Panc1 (cell line): ENCODE measurements at regions not wholly inside any gene's neighbourhood (a gene's known extent, or its start where the extent isn't known, plus 50 kb on each side); places are given as distances from the start of the nearest gene placed in this dataset.

ENCODE experiments used
- ATAC-seq: fragments of 200-7000 bp; cut with Tn5 transposase; 2 replicates; pipeline ENCODE4 v1.9.1; 2020; ENCODE audit warnings: mild to moderate bottlenecking, moderate library complexity
- BruUV-seq: library from RNA; stranded (reverse); fragments of 400-500 nt; replicated peaks from 2 replicates; lab custom pipeline; 2021; lab: Mats Ljungman, UMichigan
- CTCF ChIA-PET: fragments of 300-600 bp; sonication (Branson Sonifier 250); formaldehyde crosslinking; loops from one replicate; lab custom pipeline; 2022; ENCODE audit warnings: antibody characterized with exemption; lab: Charles Lee
- POLR2A ChIA-PET: fragments of 300-600 bp; sonication (Branson Sonifier 250); formaldehyde crosslinking; loops from one replicate; lab custom pipeline; 2022; ENCODE audit warnings: antibody characterized with exemption; lab: Charles Lee
- DNase-seq: peaks from one replicate; pipeline ENCODE4 v3.0.0-alpha.2; 2010; ENCODE audit warnings: low read depth, low spot score
- H3K27ac ChIP-seq: 2 replicates; pipeline ENCODE4 v1.5.1; 2011; ENCODE audit warnings: mild to moderate bottlenecking, low read length, inconsistent platforms
- H3K27me3 ChIP-seq: fragments of 200-500 bp; sonication (Bioruptor generic); 2 replicates; pipeline ENCODE4 v1.6.0; 2014; ENCODE audit warnings: low read length, inconsistent platforms; ENCODE audit not compliant: control insufficient read depth, insufficient read depth
- H3K36me3 ChIP-seq: fragments of 200-500 bp; sonication (Bioruptor generic); 2 replicates; pipeline ENCODE4 v1.5.1; 2014; ENCODE audit warnings: inconsistent platforms, mild to moderate bottlenecking, low read length, moderate library complexity; ENCODE audit not compliant: control insufficient read depth, insufficient read depth
- H3K4me1 ChIP-seq: 2 replicates; pipeline ENCODE4 v1.5.1; 2011; ENCODE audit warnings: inconsistent platforms, mild to moderate bottlenecking, low read length, moderate library complexity; ENCODE audit not compliant: control insufficient read depth, insufficient read depth
- H3K4me3 ChIP-seq, 2 experiments: 2 replicates each; pipeline ENCODE4 v1.5.1; 2011 to 2012; ENCODE audit warnings: low read depth in 2 of 2, low read length in 2 of 2, mild to moderate bottlenecking in 2 of 2, inconsistent platforms in 1 of 2, moderate library complexity in 1 of 2
- H3K9me3 ChIP-seq: fragments of 200-500 bp; sonication (Bioruptor generic); 2 replicates; pipeline ENCODE4 v1.5.1; 2014; ENCODE audit warnings: low read depth, mild to moderate bottlenecking, inconsistent platforms, low read length, moderate library complexity; ENCODE audit not compliant: control insufficient read depth, insufficient read depth
- CTCF ChIP-seq: fragments of 450-650 bp; IDR thresholded peaks from 2 replicates; pipeline ENCODE4 v1.5.1; 2017; ENCODE audit warnings: mild to moderate bottlenecking
- POLR2AphosphoS5 ChIP-seq: IDR thresholded peaks from 2 replicates; pipeline ENCODE4 v1.6.1; 2012; ENCODE audit warnings: mild to moderate bottlenecking, low read depth, low read length, moderate library complexity
- SIN3A ChIP-seq: IDR thresholded peaks from 2 replicates; pipeline ENCODE4 v1.6.1; 2012; ENCODE audit warnings: low read depth, mild to moderate bottlenecking, low read length, moderate library complexity, borderline replicate concordance; ENCODE audit not compliant: insufficient read depth
- TCF7L2 ChIP-seq: IDR thresholded peaks from 2 replicates; pipeline ENCODE4 v1.6.1; 2011; ENCODE audit warnings: mild to moderate bottlenecking, low read depth, low read length, inconsistent platforms
- in situ Hi-C: cut with HindIII; loops from 2 replicates; pipeline ENCODE4 v1.10.0; 2016; ENCODE audit warnings: low sequenced_read_pairs, low pct_unique_long_range_greater_than_20kb
- intact Hi-C: fragments of 100-400 bp; cut with micrococcal nuclease; formaldehyde crosslinking; loops from one replicate; pipeline ENCODE4 v1.10.0; 2022; ENCODE audit not compliant: unreplicated experiment
- TF ChIP-seq, protein P1 (sequence below), 2 experiments: IDR thresholded peaks; 2 replicates each; pipeline ENCODE4 v1.6.1; 2011 to 2012; ENCODE audit warnings: low read depth in 2 of 2, control low read depth in 1 of 2, low read length in 1 of 2, mild to moderate bottlenecking in 1 of 2, moderate library complexity in 1 of 2; ENCODE audit not compliant: insufficient read depth in 1 of 2

DNA sequence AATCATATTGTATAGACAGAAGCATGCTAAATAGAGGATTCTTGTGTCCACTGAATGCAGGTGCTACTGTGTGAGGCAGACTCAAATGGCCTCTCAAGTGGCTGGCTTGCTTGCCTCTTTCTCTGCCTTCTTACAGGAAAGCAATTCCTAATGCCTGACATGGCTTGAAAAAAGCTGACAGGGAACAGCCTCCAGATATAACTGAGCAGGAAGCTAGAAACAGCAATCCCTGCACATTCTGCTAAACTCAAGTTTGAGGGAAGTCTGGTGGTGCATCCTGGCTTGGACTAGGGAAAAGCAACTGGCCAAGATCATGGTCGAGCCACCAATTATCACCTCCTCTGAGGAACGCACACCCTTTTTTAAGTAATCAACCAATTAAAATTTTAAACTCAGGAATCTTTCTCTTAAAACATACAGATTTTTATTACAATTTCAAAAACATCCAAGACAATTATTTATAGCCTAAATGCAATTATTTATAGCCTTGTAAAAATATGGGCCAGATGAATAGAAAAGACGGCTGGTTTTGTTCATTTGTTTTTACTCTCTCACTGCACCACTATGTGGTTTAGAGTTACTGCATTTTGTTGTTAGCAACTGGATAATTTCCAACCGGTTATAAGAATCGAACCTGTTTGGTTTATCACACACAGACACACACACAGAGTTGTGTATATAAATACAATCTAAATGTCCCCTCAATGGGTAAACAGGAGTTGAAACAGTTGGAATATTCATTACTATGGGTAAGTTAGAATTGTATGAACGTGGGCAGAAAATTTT is 290.9 kb upstream of the ANKRD55 start:
- no peaks in the 10 kb centered on the region for H3K9me3 ChIP-seq
- no peaks in the 10 kb centered on the region for H3K4me1 ChIP-seq
- POLR2A ChIA-PET = no interaction called here
- in situ Hi-C loops (no loop called here), intact Hi-C loops (no loop called here)
- no TSS peak for BruUV-seq
- TF ChIP-seq, protein P1, sequence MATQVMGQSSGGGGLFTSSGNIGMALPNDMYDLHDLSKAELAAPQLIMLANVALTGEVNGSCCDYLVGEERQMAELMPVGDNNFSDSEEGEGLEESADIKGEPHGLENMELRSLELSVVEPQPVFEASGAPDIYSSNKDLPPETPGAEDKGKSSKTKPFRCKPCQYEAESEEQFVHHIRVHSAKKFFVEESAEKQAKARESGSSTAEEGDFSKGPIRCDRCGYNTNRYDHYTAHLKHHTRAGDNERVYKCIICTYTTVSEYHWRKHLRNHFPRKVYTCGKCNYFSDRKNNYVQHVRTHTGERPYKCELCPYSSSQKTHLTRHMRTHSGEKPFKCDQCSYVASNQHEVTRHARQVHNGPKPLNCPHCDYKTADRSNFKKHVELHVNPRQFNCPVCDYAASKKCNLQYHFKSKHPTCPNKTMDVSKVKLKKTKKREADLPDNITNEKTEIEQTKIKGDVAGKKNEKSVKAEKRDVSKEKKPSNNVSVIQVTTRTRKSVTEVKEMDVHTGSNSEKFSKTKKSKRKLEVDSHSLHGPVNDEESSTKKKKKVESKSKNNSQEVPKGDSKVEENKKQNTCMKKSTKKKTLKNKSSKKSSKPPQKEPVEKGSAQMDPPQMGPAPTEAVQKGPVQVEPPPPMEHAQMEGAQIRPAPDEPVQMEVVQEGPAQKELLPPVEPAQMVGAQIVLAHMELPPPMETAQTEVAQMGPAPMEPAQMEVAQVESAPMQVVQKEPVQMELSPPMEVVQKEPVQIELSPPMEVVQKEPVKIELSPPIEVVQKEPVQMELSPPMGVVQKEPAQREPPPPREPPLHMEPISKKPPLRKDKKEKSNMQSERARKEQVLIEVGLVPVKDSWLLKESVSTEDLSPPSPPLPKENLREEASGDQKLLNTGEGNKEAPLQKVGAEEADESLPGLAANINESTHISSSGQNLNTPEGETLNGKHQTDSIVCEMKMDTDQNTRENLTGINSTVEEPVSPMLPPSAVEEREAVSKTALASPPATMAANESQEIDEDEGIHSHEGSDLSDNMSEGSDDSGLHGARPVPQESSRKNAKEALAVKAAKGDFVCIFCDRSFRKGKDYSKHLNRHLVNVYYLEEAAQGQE (IDR thresholded peaks at IDR 0.05; ENCODE audit: insufficient read depth in 1 of 2, low read depth in 2 of 2, low read length in 1 of 2) = no peak
- TF ChIP-seq CTCF = no peak
- TF ChIP-seq SIN3A = no peak
- no peak for TF ChIP-seq POLR2AphosphoS5
- no peak for TF ChIP-seq TCF7L2
- H3K27me3 ChIP-seq = peaks cover 2% of the 10 kb centered on the region
- H3K36me3 ChIP-seq = no peaks in the 10 kb centered on the region
- no peak for DNase-seq
- H3K4me3 ChIP-seq = no peak overlapping the region
- no peak for ATAC-seq
- CTCF ChIA-PET = no interaction called here
- no peak overlapping the region for H3K27ac ChIP-seq

GRCh38 chr5:56522960-56523359 is 289.8 kb upstream of the ANKRD55 start:
- CTCF ChIA-PET = no interaction called here
- H3K4me1 ChIP-seq = no peaks in the 10 kb centered on the region
- H3K27me3 ChIP-seq = peaks cover 2% of the 10 kb centered on the region
- no peaks in the 10 kb centered on the region for H3K9me3 ChIP-seq
- no peak overlapping the region for H3K4me3 ChIP-seq
- H3K36me3 ChIP-seq = no peaks in the 10 kb centered on the region
- no peak for DNase-seq
- in situ Hi-C loops (no loop called here), intact Hi-C loops (no loop called here)
- no peak for ATAC-seq
- no peak overlapping the region for H3K27ac ChIP-seq
- BruUV-seq = no TSS peak
- TF ChIP-seq TCF7L2 = no peak
- no peak for TF ChIP-seq CTCF
- TF ChIP-seq SIN3A = no peak
- TF ChIP-seq, protein P1 (IDR thresholded peaks at IDR 0.05; ENCODE audit: insufficient read depth in 1 of 2, low read depth in 2 of 2, low read length in 1 of 2) = no peak
- no peak for TF ChIP-seq POLR2AphosphoS5
- POLR2A ChIA-PET = no interaction called here
